SKM-1 (cell line): ENCODE measurements at regions not wholly inside any gene's neighbourhood (a gene's known extent, or its start where the extent isn't known, plus 50 kb on each side); places are given as distances from the start of the nearest gene placed in this dataset.
"Not testable (repeated sequence)": the region's sequence is repeated elsewhere in the genome, so short reads cannot be mapped to it uniquely, and the experiment has no call there.

ENCODE experiments used
- DNase-seq: peaks from one replicate; lab custom pipeline; 2025; ENCODE audit not compliant: unreplicated experiment; lab: John Stamatoyannopoulos, UW

DNA sequence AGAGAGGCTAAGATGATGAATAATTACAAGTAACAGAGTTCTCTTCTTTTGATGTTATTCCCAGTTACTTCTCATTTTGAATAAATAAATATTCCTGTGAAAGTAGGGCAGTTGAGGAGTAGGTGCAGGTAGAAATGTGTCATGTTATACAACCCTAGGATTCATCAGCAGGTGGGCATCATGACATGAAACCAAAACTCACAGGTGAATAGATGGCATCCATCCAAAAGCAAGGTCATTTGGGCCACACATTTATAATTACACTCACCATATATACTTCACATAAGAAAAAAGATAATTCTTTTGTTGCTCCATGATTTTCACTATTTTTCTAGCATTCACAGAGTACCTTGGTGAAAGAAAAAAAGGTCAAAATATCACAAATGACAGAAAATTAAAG, 273.6 kb downstream of the ZBBX start:
- DNase-seq = no peak

DNA sequence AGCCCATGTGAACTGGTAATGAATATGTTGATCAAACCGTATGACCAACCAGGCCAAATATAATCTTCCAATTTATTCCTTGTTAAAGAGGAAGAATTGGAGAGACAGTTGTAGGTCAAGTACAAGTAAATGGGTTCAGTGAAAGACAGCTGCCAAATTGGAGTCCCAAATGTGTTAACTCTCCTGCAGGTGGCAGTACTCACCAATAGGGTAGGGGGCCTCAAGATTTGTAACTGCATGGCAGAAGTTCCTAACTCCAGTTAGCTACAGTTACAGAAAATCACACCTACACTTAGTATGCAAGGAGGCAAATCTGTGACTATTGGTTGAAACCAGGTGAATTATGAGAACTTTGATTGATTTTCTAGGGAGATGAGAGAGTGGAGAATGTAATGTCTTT, 278.0 kb downstream of the ZBBX start:
- DNase-seq = no peak

DNA sequence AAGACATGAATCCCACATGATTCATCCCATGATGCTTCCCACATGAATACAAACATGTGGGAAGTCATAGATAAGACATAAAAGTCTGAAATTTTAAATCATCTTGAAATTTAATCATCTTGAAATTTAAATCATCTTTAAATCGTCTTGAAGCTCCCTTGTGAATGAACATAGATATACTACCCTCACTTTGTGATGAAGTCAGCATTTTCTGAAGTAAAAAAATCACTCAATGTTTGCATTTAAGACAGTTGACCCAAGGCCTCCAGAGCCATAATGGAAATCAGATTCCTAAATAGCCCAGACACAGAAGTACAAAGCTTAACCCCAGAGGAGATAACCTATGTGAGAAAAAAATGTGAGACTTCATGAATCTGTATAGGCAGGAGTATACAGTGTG, 279.4 kb downstream of the ZBBX start:
- DNase-seq = no peak

GRCh38 chr3:167100200-167100599, 279.9 kb downstream of the ZBBX start:
- DNase-seq = no peak

DNA sequence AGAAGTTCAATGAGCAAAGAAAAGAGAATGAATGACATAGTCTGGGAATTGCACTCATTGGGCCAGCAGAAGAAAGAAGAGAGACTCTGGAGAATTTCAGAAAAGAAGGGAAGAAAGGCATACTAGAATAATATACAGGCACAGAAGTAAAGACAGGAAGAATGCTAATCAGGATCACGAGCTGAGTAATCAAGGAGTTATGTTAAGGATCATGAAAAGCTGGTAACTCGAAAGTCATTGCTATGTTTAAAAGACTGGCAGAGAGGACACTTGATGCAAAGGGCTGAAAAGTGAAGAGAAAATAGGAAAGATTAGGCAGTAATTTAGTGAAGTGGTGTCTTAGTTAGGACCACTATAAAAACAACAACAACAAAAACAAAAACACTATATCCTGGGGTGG, 284.1 kb downstream of the ZBBX start:
- DNase-seq = no peak

DNA sequence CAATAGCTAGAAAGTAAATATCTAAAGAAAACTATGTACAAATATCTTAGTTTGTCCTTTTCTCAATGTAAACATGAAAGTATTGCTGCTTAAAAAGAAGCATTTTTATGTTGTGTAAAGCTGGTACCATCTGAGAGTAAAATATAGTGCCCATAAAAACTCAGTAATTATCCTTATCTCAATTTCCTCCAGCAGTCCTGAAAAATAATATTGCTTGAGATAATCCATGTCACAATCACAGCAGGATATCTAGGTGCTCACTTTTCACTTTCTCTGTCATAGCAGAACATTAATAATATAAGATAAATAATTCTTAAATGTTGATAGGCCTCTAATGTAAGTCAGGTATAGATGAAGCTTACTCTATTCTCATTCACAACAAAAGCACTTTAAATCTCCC, 285.5 kb downstream of the ZBBX start:
- DNase-seq = no peak

GRCh38 chr3:167091226-167091625, 288.9 kb downstream of the ZBBX start:
- no peak for DNase-seq

DNA sequence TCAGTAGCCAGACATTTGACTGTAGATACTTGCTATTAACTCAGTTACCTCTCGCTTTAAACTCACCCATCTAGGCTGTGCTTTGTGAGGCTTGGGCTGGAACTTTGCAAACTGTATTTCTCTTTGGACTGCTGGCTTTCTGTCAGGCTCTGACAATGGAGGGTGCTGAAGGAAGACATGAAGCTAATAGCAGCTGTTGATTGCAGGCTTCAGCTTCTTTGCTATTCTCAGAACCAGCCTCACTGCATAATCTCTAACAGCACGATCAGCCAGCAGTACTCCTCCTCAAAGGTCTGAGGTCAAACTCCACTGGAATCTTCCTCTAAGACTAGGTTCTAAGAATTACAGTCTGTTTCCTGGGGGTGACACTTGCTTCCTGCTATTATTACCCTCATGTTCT, 295.6 kb downstream of the ZBBX start:
- no peak for DNase-seq

DNA sequence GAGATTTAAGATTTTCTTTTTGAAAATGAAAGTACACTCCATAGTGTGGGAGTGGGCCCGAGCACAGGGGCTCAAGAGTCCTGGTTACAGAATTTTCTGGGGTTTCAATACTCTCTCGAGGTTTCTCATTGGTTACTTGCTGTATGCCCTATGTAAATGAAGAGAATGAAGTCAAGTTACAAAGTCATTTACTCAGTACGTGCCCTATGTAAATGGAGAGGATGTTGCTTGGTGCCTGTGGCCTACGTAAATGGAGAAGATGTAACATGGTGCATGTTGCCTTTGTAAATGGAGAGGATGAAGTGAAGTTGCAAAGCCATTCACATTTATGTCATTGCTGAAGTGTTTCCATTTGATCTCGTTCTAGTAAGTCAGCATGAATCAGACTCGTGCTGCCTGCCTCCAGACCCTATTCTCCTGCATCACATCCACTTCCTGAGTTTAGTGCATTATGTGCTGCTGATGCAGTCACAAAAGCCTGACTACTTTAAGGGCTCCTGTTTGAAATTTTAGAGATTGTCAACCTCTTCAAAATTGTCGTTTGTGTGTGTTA, 302.0 kb downstream of the ZBBX start:
- DNase-seq = no peak

DNA sequence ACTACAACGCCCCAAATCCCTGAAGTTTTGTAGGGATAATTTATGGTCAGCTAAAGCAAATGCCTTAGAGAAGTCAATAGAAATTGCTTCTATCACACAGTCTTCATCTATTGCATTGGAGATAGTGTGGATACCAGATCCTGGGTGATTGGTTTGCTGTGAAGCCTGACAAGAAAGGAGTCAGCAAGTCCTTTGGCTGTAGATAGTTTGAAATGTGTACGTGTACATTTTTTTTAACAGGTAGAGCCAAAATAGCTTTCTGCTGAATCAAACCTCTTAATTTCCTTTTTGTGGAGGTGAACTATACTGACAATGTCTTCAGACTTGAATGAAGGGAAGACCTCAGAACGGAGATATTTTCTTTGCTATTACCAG, 312.3 kb downstream of the ZBBX start:
- DNase-seq = no peak

- no peak for DNase-seq
Observed at GRCh38 chr3:167066977-167067786, 312.9 kb downstream of the ZBBX start.

DNA sequence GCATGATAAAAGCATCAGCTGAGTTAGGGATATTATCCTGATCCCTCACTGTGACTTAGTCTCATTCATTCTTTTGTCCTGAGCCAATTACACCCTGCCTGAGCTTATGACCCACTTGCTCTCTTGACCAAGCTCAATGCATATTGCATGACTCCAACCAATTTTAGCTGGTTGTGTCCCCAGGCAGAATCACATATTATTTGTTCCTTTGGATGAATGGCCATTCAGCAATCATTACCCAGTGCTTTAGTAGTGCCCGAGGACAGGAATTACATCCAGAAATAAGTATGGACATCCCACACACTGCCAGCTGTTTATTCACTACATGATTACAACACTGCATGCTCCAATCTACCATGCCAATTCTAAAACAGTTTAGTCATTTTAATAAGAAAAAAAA, 322.5 kb downstream of the ZBBX start:
- no peak for DNase-seq

DNA sequence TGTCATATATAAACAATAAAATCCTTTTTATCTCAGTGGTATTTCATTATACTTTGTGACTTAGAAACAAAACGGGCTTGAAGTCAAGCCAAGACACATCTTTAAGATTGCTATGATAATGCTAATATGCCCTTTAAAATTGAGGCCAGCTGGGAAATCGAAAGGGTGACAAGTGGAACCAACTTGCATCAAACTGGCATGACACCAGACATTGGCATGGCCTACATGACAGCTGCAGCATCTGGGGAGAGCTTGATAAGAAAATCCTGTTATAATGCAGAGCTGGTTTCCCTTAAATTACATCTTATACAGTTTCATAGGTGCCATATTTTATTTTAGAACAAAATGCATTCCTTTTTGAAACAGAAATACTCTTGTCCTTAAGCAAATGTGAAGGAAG, 325.2 kb downstream of the ZBBX start:
- no peak for DNase-seq

DNA sequence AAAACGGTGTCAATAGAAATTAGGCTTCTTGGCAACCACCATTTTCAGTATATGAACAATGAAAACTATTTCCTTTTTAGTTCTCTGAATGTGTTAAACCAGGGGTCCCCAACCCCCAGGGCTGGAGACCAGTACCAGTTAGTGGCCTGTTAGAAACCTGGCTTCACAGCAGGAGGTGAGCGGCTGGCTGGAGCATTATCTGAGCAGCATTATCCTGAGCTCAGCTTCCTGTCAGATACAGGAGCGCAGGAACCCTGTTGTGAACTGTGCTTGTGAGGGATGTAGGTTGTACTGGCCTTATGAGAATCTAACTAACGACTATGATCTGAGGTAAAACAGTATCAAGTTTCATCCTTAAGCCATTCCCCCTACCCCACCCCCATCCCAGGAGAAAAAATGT, 328.7 kb downstream of the ZBBX start:
- DNase-seq = no peak

GRCh38 chr3:167033866-167034265, 346.2 kb downstream of the ZBBX start:
- DNase-seq = no peak

DNA sequence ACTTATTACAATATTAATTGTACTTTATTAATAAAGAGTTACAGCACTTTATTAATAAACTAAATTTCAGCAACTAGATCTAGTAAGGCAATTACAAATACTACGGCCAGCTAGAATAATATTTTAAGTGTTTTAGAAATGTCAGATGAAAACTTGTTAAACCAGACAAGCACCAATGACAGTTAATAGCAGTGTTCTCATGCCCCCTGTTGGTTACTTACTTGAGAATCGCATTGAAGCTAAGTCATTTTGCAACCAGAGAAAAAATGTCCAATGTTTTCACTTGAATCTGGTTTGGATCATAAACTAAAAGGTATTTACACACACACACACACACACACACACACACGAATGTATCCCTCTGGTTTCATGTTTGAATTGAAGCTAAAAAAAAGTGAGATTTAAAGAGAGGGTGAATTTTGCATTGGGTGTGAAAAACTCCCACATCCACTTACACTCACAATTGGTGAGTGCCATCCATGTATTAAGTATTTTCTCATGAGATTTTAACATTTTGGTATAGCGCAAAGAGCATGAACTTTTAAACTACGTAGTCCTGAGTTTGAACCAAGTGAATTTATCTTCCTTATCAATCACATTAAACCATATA, 347.7 kb downstream of the ZBBX start:
- DNase-seq = no peak

- DNase-seq = no peak
Observed at GRCh38 chr3:167031364-167032049, 348.6 kb downstream of the ZBBX start.

GRCh38 chr3:167030082-167030725, 349.9 kb downstream of the ZBBX start:
- no peak for DNase-seq

- not testable (repeated sequence) for DNase-seq
Observed at GRCh38 chr3:167019503-167019902, 360.6 kb downstream of the ZBBX start.

DNA sequence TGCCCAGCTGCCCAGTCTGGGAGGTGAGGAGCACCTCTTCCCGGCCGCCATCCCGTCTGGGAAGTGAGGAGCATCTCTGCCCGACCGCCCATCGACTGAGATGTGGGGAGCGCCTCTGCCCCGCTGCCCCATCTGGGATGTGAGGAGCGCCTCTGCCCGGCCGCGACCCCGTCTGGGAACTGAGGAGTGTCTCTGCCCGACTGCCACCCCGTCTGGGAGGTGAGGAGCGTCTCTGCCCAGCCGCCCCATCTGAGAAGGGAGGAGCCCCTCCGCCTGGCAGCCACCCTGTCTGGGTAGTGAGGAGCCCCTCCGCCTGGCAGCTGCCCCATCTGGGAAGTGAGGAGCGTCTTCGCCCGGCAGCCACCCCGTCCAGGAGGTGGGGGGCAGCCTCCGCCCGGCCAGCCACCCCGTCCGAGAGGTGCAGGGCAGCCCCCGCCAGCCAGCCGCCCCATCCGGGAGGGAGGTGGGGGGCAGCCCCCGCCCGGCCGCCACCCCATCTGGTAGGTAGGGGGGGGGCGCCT, 361.4 kb downstream of the ZBBX start:
- DNase-seq = not testable (repeated sequence)

DNA sequence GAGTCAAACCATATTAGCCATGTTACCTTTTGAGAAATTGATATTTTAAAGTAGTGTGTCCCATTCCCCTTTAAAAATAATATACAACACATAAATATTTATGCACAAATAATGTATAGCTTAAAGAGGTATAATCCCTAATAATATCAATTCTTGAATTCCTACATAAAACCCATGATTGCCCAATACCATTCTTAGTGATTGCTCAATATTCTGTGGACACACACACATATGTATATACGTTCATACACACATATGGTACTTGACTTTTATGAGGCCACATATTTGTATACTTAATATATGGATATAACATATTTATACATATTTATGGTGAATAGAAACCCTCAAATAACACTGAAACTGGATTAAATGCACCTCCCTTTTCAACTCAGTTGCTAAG, 367.4 kb downstream of the ZBBX start:
- no peak for DNase-seq
